ENCODE measurements at regions not wholly inside any gene's neighbourhood (a gene's known extent, or its start where the extent isn't known, plus 50 kb on each side); places are given as distances from the start of the nearest gene placed in this dataset.
"Not testable (repeated sequence)": the region's sequence is repeated elsewhere in the genome, so short reads cannot be mapped to it uniquely, and the experiment has no call there.

- Histone ChIP-seq H3K4me3 (no peak overlapping the region), H3K27me3 (no peaks in the 10 kb centered on the region), H3K9me3 (no peaks in the 10 kb centered on the region), H3K27ac (peak overlapping the region in 5 of 12 donors; percentile 29 to 57 (median 36)), H3K4me1 (peaks cover 0 to 43% (median 18%) of the 10 kb centered on the region in 12 donors), H3K36me3 (no peaks in the 10 kb centered on the region)
- TF ChIP-seq CTCF (IDR thresholded peaks at IDR 0.05) (no peak), POLR2A (IDR thresholded peaks at IDR 0.05) (no peak)
- WGBS, 4 donors, result 17 to 48% (median 39%) methylated on average over 4 of the region's 4 CpGs
- ATAC-seq (peak; percentile 33 to 48 (median 44)), DNase-seq (no peak)
- intact Hi-C loops (cut with DNase I), result loop anchor here in 1 of 10 donors (10.0 kb wide), 1 partner anchor 271 kb away; no protein-coding TSS in a partner anchor
These were observed 82.4 kb downstream of the EBLN2 start for GRCh38 chr3:73143821-73144237.

- peak overlapping the region in 6 of 12 donors; percentile 21 to 57 (median 36) for H3K27ac ChIP-seq
- WGBS, 4 donors, result 57 to 76% (median 75%) methylated on average over 4 to 5 of the region's 5 CpGs
- no peaks in the 10 kb centered on the region for H3K9me3 ChIP-seq
- H3K4me1 ChIP-seq, result peaks cover 0 to 43% (median 18%) of the 10 kb centered on the region in 12 donors
- TF ChIP-seq POLR2A (IDR thresholded peaks at IDR 0.05) (no peak), CTCF (IDR thresholded peaks at IDR 0.05) (no peak)
- no peaks in the 10 kb centered on the region for H3K36me3 ChIP-seq
- ATAC-seq (peak; percentile 80 to 96 (median 86)), DNase-seq (peak in 4 of 5 donors; percentile 24 to 64 (median 34))
- no peaks in the 10 kb centered on the region for H3K27me3 ChIP-seq
- no peak overlapping the region for H3K4me3 ChIP-seq
- intact Hi-C loops (cut with DNase I), result loop anchor here in 1 of 10 donors (10.0 kb wide), 1 partner anchor 271 kb away; no protein-coding TSS in a partner anchor
These were observed 82.8 kb downstream of the EBLN2 start for GRCh38 chr3:73144276-73144675.

GRCh38 chr3:73144828-73145227 is 83.4 kb downstream of the EBLN2 start:
- DNase-seq (no peak), ATAC-seq (no peak)
- TF ChIP-seq POLR2A (IDR thresholded peaks at IDR 0.05), result no peak
- intact Hi-C loops (cut with DNase I), result loop anchor here in 1 of 10 donors (10.0 kb wide), 1 partner anchor 270 kb away; no protein-coding TSS in a partner anchor
- no peaks in the 10 kb centered on the region for H3K27me3 ChIP-seq
- peak overlapping the region in 2 of 12 donors; percentile 29 to 46 for H3K27ac ChIP-seq
- H3K36me3 ChIP-seq, result no peaks in the 10 kb centered on the region
- H3K4me1 ChIP-seq, result peaks cover 0 to 43% (median 18%) of the 10 kb centered on the region in 12 donors
- H3K9me3 ChIP-seq, result no peaks in the 10 kb centered on the region
- H3K4me3 ChIP-seq, result no peak overlapping the region
- WGBS, 4 donors, result 65 to 77% (median 72%) methylated on average over 2 of the region's 2 CpGs

GRCh38 chr3:73147479-73147878 is 86.0 kb downstream of the EBLN2 start:
- H3K9me3 ChIP-seq, H3K27me3 ChIP-seq, H3K36me3 ChIP-seq, DNase-seq, H3K4me3 ChIP-seq: not testable (repeated sequence)
- peak overlapping the region in 3 of 12 donors; percentile 40 to 52 (median 48) for H3K27ac ChIP-seq
- H3K4me1 ChIP-seq, result peaks cover 0 to 39% (median 18%) of the 10 kb centered on the region in 12 donors
- intact Hi-C loops (cut with DNase I), result loop anchor here in 1 of 10 donors (10.0 kb wide), 1 partner anchor 267 kb away; no protein-coding TSS in a partner anchor
- 24 to 31% (median 25%) methylated on average over 9 of the region's 9 CpGs for WGBS, 4 donors
- ATAC-seq, result peak in 1 of 4 donors; percentile 10

- Histone ChIP-seq H3K9me3 (no peaks in the 10 kb centered on the region), H3K27me3 (peaks cover 0 to 3% (median 0%) of the 10 kb centered on the region in 9 donors), H3K4me1 (peaks cover 0 to 37% (median 18%) of the 10 kb centered on the region in 12 donors), H3K4me3 (no peak overlapping the region), H3K27ac (peak overlapping the region in 7 of 12 donors; percentile 2 to 59 (median 48)), H3K36me3 (no peaks in the 10 kb centered on the region)
- intact Hi-C loops (cut with DNase I), result loop anchor here in 1 of 10 donors (10.0 kb wide), 1 partner anchor 267 kb away; no protein-coding TSS in a partner anchor
- WGBS, 4 donors, result 17 to 39% (median 20%) methylated on average over 2 of the region's 2 CpGs
- ATAC-seq (peak in 3 of 4 donors; percentile 21 to 44 (median 32)), DNase-seq (no peak)
- no peak for TF ChIP-seq POLR2A (IDR thresholded peaks at IDR 0.05)
- TF ChIP-seq CTCF (IDR thresholded peaks at IDR 0.05), result no peak
These were observed 86.7 kb downstream of the EBLN2 start for GRCh38 chr3:73148206-73148605.

All from heart left ventricle (tissue), 16 donors.